Stomach (tissue), 4 donors: ENCODE measurements at regions not wholly inside any gene's neighbourhood (a gene's known extent, or its start where the extent isn't known, plus 50 kb on each side); places are given as distances from the start of the nearest gene placed in this dataset.

Experiments used
- POLR2A ChIP-seq, 4 donors: fragments of 450-650 bp; IDR thresholded peaks; one replicate each; pipeline ENCODE4 v1.6.1; 2016; ENCODE audit warnings: antibody characterized with exemption in 4 of 4, control low read depth in 2 of 4, mild to moderate bottlenecking in 1 of 4, moderate library complexity in 1 of 4
- TF ChIP-seq, protein P1 (sequence below), 7 experiments: fragments of 450-650 bp in 4 of 7; fragments of 200-600 bp in 3 of 7; sonication (generic) in 3 of 7; IDR thresholded peaks; one replicate each; pipeline ENCODE4 v1.5.1; 2016 to 2019; ENCODE audit warnings: antibody characterized with exemption in 7 of 7, control low read depth in 2 of 7, mild to moderate bottlenecking in 1 of 7

DNA sequence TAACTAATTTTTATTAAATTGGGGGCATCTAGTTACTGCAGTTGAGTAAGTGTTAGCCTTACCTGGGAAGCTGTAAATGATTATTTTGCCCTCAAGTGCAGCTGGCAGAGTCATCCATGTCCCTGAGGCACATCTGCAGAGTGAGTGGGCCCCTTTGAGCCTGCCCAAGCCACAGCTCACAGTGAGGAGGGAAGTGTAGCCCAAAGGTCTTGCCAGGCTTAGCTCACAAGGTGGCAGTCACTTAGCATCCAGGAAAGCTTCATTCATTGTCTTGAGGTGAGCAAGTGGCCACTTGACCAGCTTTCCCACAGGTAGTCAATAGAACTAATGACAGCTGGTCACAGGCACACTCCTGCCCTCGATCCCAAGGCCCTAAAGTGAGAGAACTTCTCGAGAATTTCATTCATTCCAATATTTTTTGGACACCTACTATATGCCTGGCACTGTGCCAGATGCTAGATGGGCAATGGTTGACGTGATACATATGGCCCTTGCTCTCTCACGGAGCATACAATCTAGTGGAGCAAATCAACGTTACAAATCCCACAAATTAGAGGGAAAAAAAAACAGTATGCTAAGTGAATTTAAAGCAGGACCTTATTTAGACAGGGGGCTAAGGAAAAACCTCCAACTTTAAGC, 163.3 kb upstream of the IL12A start:
- TF ChIP-seq, protein P1, sequence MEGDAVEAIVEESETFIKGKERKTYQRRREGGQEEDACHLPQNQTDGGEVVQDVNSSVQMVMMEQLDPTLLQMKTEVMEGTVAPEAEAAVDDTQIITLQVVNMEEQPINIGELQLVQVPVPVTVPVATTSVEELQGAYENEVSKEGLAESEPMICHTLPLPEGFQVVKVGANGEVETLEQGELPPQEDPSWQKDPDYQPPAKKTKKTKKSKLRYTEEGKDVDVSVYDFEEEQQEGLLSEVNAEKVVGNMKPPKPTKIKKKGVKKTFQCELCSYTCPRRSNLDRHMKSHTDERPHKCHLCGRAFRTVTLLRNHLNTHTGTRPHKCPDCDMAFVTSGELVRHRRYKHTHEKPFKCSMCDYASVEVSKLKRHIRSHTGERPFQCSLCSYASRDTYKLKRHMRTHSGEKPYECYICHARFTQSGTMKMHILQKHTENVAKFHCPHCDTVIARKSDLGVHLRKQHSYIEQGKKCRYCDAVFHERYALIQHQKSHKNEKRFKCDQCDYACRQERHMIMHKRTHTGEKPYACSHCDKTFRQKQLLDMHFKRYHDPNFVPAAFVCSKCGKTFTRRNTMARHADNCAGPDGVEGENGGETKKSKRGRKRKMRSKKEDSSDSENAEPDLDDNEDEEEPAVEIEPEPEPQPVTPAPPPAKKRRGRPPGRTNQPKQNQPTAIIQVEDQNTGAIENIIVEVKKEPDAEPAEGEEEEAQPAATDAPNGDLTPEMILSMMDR (IDR thresholded peaks at IDR 0.05), result no peak
- no peak for TF ChIP-seq POLR2A (IDR thresholded peaks at IDR 0.05)
